ENCODE measurements at regions not wholly inside any gene's neighbourhood (a gene's known extent, or its start where the extent isn't known, plus 50 kb on each side); places are given as distances from the start of the nearest gene placed in this dataset.

GRCh38 chr2:242038928-242039341, 169.4 kb downstream of the RTP5 start:
- Histone ChIP-seq H3K9me3 (ENCODE audit: insufficient read depth in 2 of 2, low read depth in 1 of 2, low read length in 1 of 2) (no peaks in the 10 kb centered on the region), H3K79me1 (ENCODE audit: low read depth, low read length) (no peaks in the 10 kb centered on the region), H2BK20ac (ENCODE audit: low read length) (no peak overlapping the region), H4K8ac (ENCODE audit: extremely low read depth, insufficient read depth, low read length) (no peak overlapping the region), H3K14ac (ENCODE audit: insufficient read length) (no peak overlapping the region), H3K4me2 (ENCODE audit: insufficient read depth in 1 of 2, low read depth in 2 of 2, low read length in 2 of 2) (no peak overlapping the region), H3K9ac (replicated peaks in 1 of 4; ENCODE audit: extremely low read depth in 1 of 4, low read depth in 3 of 4, low read length in 3 of 4) (no peak overlapping the region), H2BK120ac (replicated peaks; ENCODE audit: low read depth, low read length) (no peak overlapping the region), H3K79me2 (ENCODE audit: control insufficient read depth in 1 of 2, insufficient read depth in 2 of 2, low read length in 2 of 2) (no peaks in the 10 kb centered on the region), H3K36me3 (ENCODE audit: control insufficient read depth in 2 of 4, insufficient read depth in 4 of 4, low read length in 3 of 4) (no peaks in the 10 kb centered on the region), H4K91ac (replicated peaks; ENCODE audit: insufficient read length, low read length) (no peak overlapping the region), H3K4ac (replicated peaks; ENCODE audit: insufficient read length, low read depth, low read length) (no peak overlapping the region), H3K56ac (replicated peaks; ENCODE audit: insufficient read length, low read depth, low read length) (no peak overlapping the region), H3K18ac (ENCODE audit: extremely low read depth, low read length) (no peak overlapping the region), H2BK5ac (ENCODE audit: low read depth, low read length) (no peak overlapping the region), H2BK12ac (ENCODE audit: low read depth, low read length) (no peak overlapping the region), H4K5ac (ENCODE audit: insufficient read length, low read depth, low read length) (no peak overlapping the region), H3K27ac (ENCODE audit: low read depth, low read length) (no peak overlapping the region), H2AK5ac (ENCODE audit: low read depth, low read length) (no peak overlapping the region), H2AFZ (ENCODE audit: low read length) (no peak overlapping the region), H3K4me3 (ENCODE audit: extremely low read depth in 1 of 4, insufficient read depth in 2 of 4, low read depth in 3 of 4, low read length in 4 of 4) (no peak overlapping the region), H3K27me3 (replicated peaks in 1 of 4; ENCODE audit: control insufficient read depth in 3 of 4, extremely low read depth in 1 of 4, insufficient read depth in 3 of 4, low read length in 3 of 4) (peaks cover 20 to 64% (median 48%) of the 10 kb centered on the region in 4 experiments), H3K23me2 (ENCODE audit: low read depth, low read length) (no peaks in the 10 kb centered on the region), H3K4me1 (replicated peaks in 1 of 4; ENCODE audit: control insufficient read depth in 3 of 4, insufficient read depth in 4 of 4, low read length in 3 of 4) (no peaks in the 10 kb centered on the region), H3K23ac (ENCODE audit: insufficient read length) (no peak overlapping the region), H4K20me1 (replicated peaks in 1 of 2; ENCODE audit: control insufficient read depth in 1 of 2, insufficient read depth in 2 of 2, low read length in 2 of 2) (peaks cover 0 to 12% of the 10 kb centered on the region in 2 experiments), H2BK15ac (ENCODE audit: low read length) (no peak overlapping the region)
- FAIRE-seq (no peak), DNase-seq (ENCODE audit: low read depth in 1 of 2, low spot score in 2 of 2) (no peak)
- no peak for TF ChIP-seq EP300 (IDR thresholded peaks at IDR 0.05; ENCODE audit: borderline replicate concordance in 1 of 2, low read depth in 2 of 2, low read length in 2 of 2)
- no peak for TF ChIP-seq SRF (IDR thresholded peaks at IDR 0.05; ENCODE audit: low read depth, low read length)
- ChIA-PET CTCF (ENCODE audit: partially characterized antibody) (interaction anchor here (1.2 kb wide), 1 partner anchor 88 kb away, joined by 5 read pairs; no protein-coding TSS in a partner anchor), POLR2A (ENCODE audit: partially characterized antibody) (no interaction called here)
- WGBS, 2 experiments (ENCODE audit: extremely low coverage in 1 of 2, insufficient coverage in 1 of 2, insufficient read length in 1 of 2, insufficient replicate concordance in 2 of 2, low coverage in 1 of 2, low lambda C conversion rate in 2 of 2, missing lambda C conversion rate in 1 of 2) = 76% methylated on average over 11 of the region's 13 CpGs; no CpG with 5 or more reads in 1 of the 2 experiments

Measured in H1 (cell line).